Adipose tissue (tissue), 3 donors: ENCODE measurements at regions not wholly inside any gene's neighbourhood (a gene's known extent, or its start where the extent isn't known, plus 50 kb on each side); places are given as distances from the start of the nearest gene placed in this dataset.

ENCODE experiments used
- H3K27ac ChIP-seq: one replicate; pipeline ENCODE4 v1.5.1; 2013; ENCODE audit warnings: low read depth, low read length
- WGBS, 3 donors: extraction: QIAGEN DNeasy Blood & Tissue Kit; methylation state at CpG; one replicate each; pipeline ENCODE4 v1.1.7; 2013; 5-methylcytosine and 5-hydroxymethylcytosine counted together
- donor health status: healthy with polysubstance abuse.
- donor health status: Bipolar disorder and iron deficiency.
- donor health status: healthy.

GRCh38 chr6:27078734-27079357 lies 168.7 kb upstream of the PRSS16 start:
- 2 to 3% (median 3%) methylated on average over 9 of the region's 9 CpGs for WGBS, 3 donors
- H3K27ac ChIP-seq, result no peak overlapping the region

- H3K27ac ChIP-seq, result no peak overlapping the region
Observed at GRCh38 chr6:27081188-27081587, 166.3 kb upstream of the PRSS16 start.

DNA sequence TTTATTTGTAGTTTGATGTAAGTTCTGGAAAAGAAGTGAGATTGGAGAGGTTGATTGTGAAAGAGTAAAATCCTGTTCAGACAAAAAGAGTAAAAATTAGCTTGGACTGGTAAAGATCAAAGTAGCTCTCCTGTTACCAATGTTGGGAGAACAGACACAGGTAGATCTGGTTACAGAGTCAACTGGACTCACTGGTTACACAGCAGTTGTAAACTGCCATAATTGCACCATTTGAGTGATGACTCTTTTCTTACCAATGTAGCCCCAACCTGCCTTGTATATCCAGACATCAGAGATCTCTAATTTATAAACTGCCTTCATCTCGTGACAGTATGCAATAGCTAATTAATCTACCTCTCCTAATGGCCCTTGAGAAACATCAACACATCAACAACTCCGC lies 165.6 kb upstream of the PRSS16 start:
- 31 to 43% (median 31%) methylated on average over 2 of the region's 2 CpGs for WGBS, 3 donors

GRCh38 chr6:27088068-27088467 lies 159.4 kb upstream of the PRSS16 start:
- H3K27ac ChIP-seq, result no peak overlapping the region

More for the DNA sequence above, 165.6 kb upstream of the PRSS16 start:
- no peak overlapping the region for H3K27ac ChIP-seq

GRCh38 chr6:27091661-27092315 lies 155.7 kb upstream of the PRSS16 start:
- no peak overlapping the region for H3K27ac ChIP-seq
- WGBS, 3 donors, result 1 to 2% (median 2%) methylated on average over 27 of the region's 27 CpGs

DNA sequence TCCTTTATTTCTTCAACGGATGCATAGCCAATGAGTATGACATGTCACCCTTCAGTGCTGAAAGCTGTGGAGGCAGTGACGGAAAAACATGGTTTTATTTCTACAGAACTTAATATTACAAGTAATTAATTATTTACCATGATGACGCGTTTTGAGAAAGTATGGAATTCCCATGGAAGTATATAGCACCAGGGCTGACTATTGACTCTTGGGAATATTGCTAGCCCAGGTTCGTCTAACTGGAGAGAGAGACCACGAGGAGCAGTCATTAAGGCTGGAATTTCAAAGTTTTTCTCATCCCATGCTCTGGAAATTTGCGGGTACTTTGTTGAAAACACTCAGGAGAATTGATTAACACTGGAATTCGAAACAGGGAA lies 155.2 kb upstream of the PRSS16 start:
- H3K27ac ChIP-seq, result no peak overlapping the region
- WGBS, 3 donors, result 19 to 35% (median 32%) methylated on average over 8 of the region's 8 CpGs

GRCh38 chr6:27095914-27096313 lies 151.6 kb upstream of the PRSS16 start:
- 84 to 92% (median 88%) methylated on average over 3 of the region's 3 CpGs for WGBS, 3 donors
- no peak overlapping the region for H3K27ac ChIP-seq

- WGBS, 3 donors, result 1 to 2% (median 1%) methylated on average over 45 of the region's 45 CpGs
- no peak overlapping the region for H3K27ac ChIP-seq
Observed at GRCh38 chr6:27096834-27097511, 150.5 kb upstream of the PRSS16 start.

- WGBS, 3 donors, result 93 to 97% (median 96%) methylated on average over 19 of the region's 19 CpGs
- no peak overlapping the region for H3K27ac ChIP-seq
Observed at GRCh38 chr6:27098956-27099355, 148.5 kb upstream of the PRSS16 start.

DNA sequence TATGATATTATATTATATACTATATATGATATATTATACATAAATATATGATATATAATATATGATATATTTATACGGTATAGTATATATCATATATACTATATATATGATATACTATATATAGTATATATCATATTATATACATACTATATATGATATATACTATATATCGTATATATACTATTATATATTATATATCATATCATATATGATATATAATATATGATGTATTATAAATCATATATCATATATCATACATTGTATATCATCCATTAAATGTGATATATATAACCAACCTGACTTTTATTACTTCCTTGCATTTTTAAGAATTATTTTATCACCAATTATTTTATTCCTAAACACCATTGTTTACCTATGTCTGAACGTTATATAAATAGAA lies 146.6 kb upstream of the PRSS16 start:
- H3K27ac ChIP-seq, result no peak overlapping the region
- whole genome bisulfite sequencing, 3 donors, result 81 to 85% (median 82%) methylated on average over 3 of the region's 3 CpGs

- no peak overlapping the region for H3K27ac ChIP-seq
- WGBS, 3 donors, result 69 to 77% (median 74%) methylated on average over 3 of the region's 3 CpGs
Observed at GRCh38 chr6:27101824-27102223, 145.7 kb upstream of the PRSS16 start.

DNA sequence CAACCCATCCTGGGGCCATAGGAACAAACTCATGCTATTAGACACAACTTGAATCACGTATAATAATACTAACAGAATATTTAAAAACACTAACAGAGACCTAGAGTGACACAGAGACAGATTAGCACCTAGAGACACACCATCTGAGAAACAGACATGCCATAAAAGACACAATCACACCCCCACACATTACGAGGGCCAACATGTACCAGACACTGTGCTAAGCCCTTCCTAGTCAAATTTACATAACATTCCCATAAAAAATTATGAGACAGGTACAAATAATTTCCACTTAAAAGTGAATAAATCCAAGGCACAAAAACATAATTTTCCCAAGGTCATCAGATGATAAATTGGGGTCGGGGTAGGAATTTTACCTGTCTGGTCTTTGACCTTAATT lies 141.1 kb upstream of the PRSS16 start:
- WGBS, 3 donors, result 71 to 86% (median 79%) methylated on average over 3 of the region's 3 CpGs
- no peak overlapping the region for H3K27ac ChIP-seq

GRCh38 chr6:27111743-27112142 lies 135.8 kb upstream of the PRSS16 start:
- H3K27ac ChIP-seq, result no peak overlapping the region
- 64 to 84% (median 76%) methylated on average over 2 of the region's 2 CpGs for whole genome bisulfite sequencing, 3 donors

- WGBS, 3 donors, result 85 to 95% (median 92%) methylated on average over 2 of the region's 2 CpGs
- no peak overlapping the region for H3K27ac ChIP-seq
Observed at GRCh38 chr6:27112974-27113373, 134.5 kb upstream of the PRSS16 start.

DNA sequence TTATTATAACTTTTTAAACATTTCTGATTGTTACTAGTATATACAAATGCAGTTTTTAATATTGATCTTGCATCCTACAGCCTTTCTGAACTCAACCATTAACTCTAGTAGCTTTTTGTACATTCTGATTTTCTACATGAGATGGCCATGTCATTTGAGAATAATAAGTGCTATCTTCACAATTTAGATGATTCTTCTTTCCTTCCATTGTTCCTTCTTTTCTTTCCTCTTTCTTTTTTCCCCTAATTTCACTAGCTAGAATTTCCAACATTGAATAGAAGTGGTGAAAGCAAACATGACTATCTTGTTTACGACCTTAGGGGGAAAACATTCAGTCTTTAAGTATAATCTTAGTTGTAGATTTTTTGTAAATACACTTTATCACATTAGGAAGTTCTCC lies 128.2 kb upstream of the PRSS16 start:
- WGBS, 3 donors, result 67 to 94% (median 90%) methylated on average over 1 of the region's 1 CpG
- H3K27ac ChIP-seq, result no peak overlapping the region

DNA sequence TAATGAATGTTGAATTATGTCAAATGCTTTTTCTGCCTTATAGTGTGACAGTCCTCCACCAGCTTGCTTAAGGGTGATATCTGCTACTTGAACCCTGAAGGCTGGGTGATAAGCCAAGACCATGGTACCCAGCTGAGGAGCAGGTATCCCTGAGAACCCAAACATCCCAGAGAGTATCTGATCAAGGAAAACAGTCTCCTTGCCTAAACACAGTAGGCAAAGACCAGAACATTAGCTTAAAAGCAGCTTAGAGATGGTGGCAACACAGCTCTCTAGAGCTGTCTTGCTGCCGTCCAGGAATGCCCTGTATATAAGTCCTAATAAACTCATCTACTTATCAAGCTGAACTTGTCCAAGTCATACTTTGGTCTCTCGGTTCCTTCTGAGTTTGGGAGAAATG lies 127.7 kb upstream of the PRSS16 start:
- WGBS, 3 donors, result 71 to 93% (median 83%) methylated on average over 2 of the region's 2 CpGs
- no peak overlapping the region for H3K27ac ChIP-seq

GRCh38 chr6:27121640-27122039 lies 125.9 kb upstream of the PRSS16 start:
- WGBS, 3 donors, result 86 to 97% (median 95%) methylated on average over 2 of the region's 2 CpGs
- no peak overlapping the region for H3K27ac ChIP-seq

DNA sequence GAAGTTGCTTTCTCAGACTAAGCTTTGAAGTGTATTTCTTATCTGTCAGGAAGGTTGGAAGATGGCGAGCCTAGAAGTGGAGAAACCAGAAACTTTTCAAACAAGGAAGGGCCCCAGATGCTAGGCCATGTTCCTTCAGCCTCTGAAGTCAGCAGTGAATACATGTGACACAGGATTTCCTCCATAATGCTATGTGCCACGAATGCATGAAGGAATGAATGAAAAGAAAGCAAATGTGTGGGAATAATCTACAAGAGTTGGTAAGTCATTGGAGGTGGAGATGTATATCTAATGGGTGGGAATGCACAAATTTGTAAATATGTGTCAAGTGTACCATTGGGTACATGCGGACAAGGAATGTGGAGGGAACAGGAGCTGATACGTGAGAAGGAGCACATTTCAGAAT lies 123.2 kb upstream of the PRSS16 start:
- H3K27ac ChIP-seq, result no peak overlapping the region
- WGBS, 3 donors, result 84 to 87% (median 86%) methylated on average over 4 of the region's 4 CpGs

GRCh38 chr6:27126046-27126814 lies 121.3 kb upstream of the PRSS16 start:
- H3K27ac ChIP-seq, result no peak overlapping the region
- WGBS, 3 donors, result 89 to 95% (median 94%) methylated on average over 6 of the region's 6 CpGs
